ENCODE measurements at regions not wholly inside any gene's neighbourhood (a gene's known extent, or its start where the extent isn't known, plus 50 kb on each side); places are given as distances from the start of the nearest gene placed in this dataset.

- POLR2A ChIA-PET: no interaction called here
- H3K4me3 ChIP-seq (replicated peaks in 1 of 3; ENCODE audit: insufficient read depth in 1 of 3, low read depth in 1 of 3, low read length in 3 of 3): no peak overlapping the region
- dilution Hi-C loops (cut with MboI; ENCODE audit: extremely low pct_ligation_motif_present, low sequenced_read_pairs) (no loop called here), intact Hi-C loops (cut with micrococcal nuclease) (no loop called here)
- H3K36me3 ChIP-seq (ENCODE audit: control insufficient read depth in 2 of 2, extremely low read depth in 1 of 2, insufficient read depth in 2 of 2, low read length in 2 of 2): no peaks in the 10 kb centered on the region
- H3K79me2 ChIP-seq (ENCODE audit: control insufficient read depth, insufficient read depth, low read length): no peaks in the 10 kb centered on the region
- no TSS peak for BruUV-seq (replicated peaks)
- TF ChIP-seq MAX (IDR thresholded peaks at IDR 0.05; ENCODE audit: insufficient read depth, insufficient read length) (no peak), JUN (IDR thresholded peaks at IDR 0.05; ENCODE audit: borderline replicate concordance, insufficient read depth, insufficient read length, low read depth) (no peak), FOS (IDR thresholded peaks at IDR 0.05; ENCODE audit: borderline replicate concordance, insufficient read depth, low read length) (no peak), CTCF (IDR thresholded peaks at IDR 0.05; ENCODE audit: extremely low read depth in 1 of 2, insufficient read depth in 1 of 2, low read depth in 1 of 2, low read length in 2 of 2) (no peak), POLR2A (IDR thresholded peaks at IDR 0.05; ENCODE audit: low read depth, low read length) (no peak), POLR2AphosphoS5 (IDR thresholded peaks at IDR 0.05; ENCODE audit: insufficient read depth, low read depth, low read length) (no peak), GATA2 (IDR thresholded peaks at IDR 0.05; ENCODE audit: insufficient read depth, insufficient read length, low read depth, low read length) (no peak), EZH2 (IDR thresholded peaks at IDR 0.05; ENCODE audit: borderline replicate concordance, low read depth, low read length, severe bottlenecking) (no peak), MYC (IDR thresholded peaks at IDR 0.05; ENCODE audit: low read depth, low read length) (no peak)
- no peak overlapping the region for H3K4me2 ChIP-seq (ENCODE audit: insufficient read depth, low read length)
- H3K9me3 ChIP-seq (replicated peaks; ENCODE audit: control insufficient read depth, insufficient read depth, low read length): no peaks in the 10 kb centered on the region
- FAIRE-seq: no peak
- H4K20me1 ChIP-seq (replicated peaks; ENCODE audit: control insufficient read depth, extremely low read depth, insufficient read depth, low read length): no peaks in the 10 kb centered on the region
- no peaks in the 10 kb centered on the region for H3K27me3 ChIP-seq (ENCODE audit: control insufficient read depth in 2 of 2, insufficient read depth in 2 of 2, low read length in 2 of 2)
- no peaks in the 10 kb centered on the region for H3K4me1 ChIP-seq (ENCODE audit: control insufficient read depth, extremely low read depth, insufficient read depth, low read length)
- no peak overlapping the region for H3K9ac ChIP-seq (replicated peaks; ENCODE audit: extremely low read depth, insufficient read depth, low read length)
- H2AFZ ChIP-seq (ENCODE audit: low read depth, low read length): no peak overlapping the region
- no peak overlapping the region for H3K27ac ChIP-seq (ENCODE audit: insufficient read depth, low read depth, low read length)
- no peak for DNase-seq (ENCODE audit: low read depth, low spot score)
- CTCF ChIA-PET: no interaction called here
- H3K9me1 ChIP-seq (replicated peaks; ENCODE audit: control insufficient read depth, extremely low read depth, insufficient read depth, low read length): no peaks in the 10 kb centered on the region
Observed at GRCh38 chr21:38930853-38931252, 125.1 kb downstream of the ETS2 start.

All from endothelial cell of umbilical vein (primary cell).